Stimulated activated CD8-positive, alpha-beta memory T cell treated with anti-CD3 and anti-CD28 coated beads, Interleukin-2, amount 100 ng/mL, for 48 hours (primary cell): ENCODE measurements at regions not wholly inside any gene's neighbourhood (a gene's known extent, or its start where the extent isn't known, plus 50 kb on each side); places are given as distances from the start of the nearest gene placed in this dataset.

ENCODE experiments used
- DNase-seq, 2 donors: peaks; one replicate each; pipeline ENCODE4 v3.0.0-alpha.2; 2020; ENCODE audit warnings: low read depth in 2 of 2

- no peak for DNase-seq
These were observed 118.4 kb downstream of the CPZ start for GRCh38 chr4:8710946-8711345.

DNA sequence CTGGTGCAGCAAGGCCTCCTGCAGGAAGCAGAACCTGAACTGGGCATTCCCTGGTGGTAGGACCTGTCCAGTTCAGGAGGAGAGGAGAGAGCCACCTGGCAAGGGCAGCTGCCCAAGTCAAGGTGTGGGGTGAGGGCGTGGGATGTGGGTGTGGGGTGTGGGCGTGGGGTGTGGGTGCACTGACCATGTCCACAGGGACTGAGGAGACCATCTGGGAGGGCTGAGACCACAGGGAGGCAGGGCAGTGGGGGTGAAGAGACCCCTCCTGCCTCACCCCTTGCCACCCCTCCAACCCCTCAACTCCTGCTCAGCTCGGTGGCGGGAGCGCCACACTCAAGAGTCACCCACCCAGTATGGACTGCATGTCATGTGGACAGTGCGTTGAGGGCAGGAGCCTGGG, 117.9 kb downstream of the CPZ start:
- DNase-seq = no peak

- no peak for DNase-seq
These were observed 117.3 kb downstream of the CPZ start for GRCh38 chr4:8709729-8710360.

DNA sequence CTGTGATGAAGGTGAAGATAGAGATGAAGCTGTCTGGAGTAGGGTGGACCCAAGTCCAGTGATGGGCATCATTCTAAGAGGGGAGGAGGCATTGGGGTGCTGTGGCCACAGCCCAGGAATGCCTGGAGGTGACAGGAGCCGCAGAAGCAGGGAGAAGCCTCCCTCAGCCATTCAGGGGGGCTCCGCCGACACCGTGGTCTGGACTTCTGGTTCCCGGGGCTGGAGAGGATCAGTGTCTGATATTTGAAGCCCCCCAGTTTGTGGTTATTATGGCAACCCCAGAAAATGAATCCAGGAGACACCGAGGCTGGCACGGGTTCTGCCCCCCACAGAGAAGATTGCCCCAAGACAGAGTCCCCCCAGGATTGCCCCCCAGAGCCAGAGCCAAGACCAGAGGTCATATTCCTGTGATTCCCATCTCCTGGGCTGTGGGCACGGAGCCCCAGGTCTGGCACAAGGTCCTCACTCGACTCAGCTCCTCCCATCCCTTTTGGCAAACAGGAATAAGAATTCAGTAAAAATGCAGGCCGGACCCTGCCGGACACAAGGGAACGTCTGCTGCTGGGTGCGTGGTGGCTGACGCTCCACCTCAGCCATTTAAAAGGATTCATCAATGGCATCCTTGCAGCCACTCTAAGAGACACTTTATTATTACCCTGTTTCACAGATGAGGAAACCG, 116.6 kb downstream of the CPZ start:
- DNase-seq = no peak

- DNase-seq = no peak
These were observed 115.9 kb downstream of the CPZ start for GRCh38 chr4:8708401-8709021.

DNA sequence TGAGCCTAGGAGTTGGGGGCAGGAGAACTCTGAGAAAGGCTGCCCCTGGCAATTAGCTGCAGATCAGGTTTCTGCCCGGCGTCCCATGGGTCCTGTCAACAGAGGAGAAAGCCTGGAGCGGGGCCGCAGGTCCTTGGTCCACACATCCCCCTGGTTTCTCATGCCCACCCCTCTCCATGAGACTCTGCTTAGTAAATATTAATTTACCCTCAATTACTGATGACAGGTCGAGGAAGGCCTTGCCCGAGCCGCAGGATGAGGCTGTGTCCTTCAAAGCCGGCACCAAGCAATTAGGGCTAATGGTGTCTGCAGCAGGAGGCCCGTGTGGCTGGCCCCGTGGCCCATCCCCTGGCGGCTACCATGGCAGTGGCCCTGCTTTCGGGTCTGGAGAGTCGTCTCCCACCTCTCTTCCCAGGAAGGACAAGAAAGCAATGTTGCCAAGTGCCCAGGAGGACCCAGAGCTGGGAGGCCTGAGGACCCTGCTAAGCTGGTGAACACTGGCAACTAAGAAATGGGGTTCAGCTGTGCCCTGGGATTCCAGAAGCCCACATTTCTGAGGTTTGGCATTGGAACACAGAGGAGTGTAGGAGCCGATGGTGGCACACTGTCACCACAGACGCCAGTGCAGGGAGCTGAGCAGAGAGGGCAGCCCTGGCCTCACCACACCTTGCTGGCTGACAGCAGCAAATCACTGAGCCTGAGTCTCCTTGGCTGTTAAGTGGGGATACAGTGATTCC, 114.6 kb downstream of the CPZ start:
- DNase-seq = no peak

DNA sequence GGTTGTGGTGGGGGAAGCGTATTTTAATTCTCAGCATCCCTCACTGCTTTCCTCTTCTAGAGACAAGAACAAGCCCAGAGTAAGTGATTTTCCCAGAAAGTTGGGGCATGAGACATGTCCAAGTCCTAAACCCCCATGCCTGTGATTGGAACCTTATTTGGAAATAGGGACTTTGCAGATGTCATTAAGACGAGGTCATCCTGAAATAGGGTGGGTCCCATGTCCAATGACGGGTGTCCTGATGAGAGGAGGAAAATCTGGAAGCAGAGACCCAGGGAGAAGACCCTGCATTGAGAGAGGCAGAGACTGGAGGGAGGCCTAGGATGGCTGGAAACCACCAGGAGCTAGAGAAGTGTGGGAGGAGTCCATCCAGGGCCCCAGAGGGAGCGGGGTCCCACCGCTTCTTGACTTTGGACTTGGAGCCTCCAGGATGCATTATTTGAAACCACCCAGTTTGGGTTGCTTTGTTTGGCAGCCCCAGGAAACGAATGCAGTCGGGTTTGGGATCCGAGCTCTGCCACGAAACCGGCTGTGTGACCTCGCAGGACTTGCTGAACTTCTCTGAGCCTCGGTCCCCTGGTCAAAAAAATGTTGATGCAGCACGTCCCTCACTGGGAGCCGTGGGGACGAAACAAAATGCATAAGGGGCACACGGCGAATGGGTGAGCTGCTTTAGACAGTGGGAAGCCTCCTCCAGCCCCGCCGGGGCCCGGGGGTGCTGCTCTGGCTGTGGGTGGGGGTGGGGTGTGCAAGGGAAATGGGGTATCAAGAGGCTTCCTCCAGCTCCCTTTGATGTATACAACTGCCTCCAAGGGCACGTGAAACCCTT, 113.9 kb downstream of the CPZ start:
- DNase-seq = no peak

GRCh38 chr4:8705161-8706145, 112.9 kb downstream of the CPZ start:
- DNase-seq = no peak

GRCh38 chr4:8704632-8705031, 112.1 kb downstream of the CPZ start:
- DNase-seq = no peak

- DNase-seq = no peak
These were observed 111.4 kb downstream of the CPZ start for GRCh38 chr4:8703857-8704495.

- no peak for DNase-seq
These were observed 110.8 kb downstream of the CPZ start for GRCh38 chr4:8703401-8703696.

DNA sequence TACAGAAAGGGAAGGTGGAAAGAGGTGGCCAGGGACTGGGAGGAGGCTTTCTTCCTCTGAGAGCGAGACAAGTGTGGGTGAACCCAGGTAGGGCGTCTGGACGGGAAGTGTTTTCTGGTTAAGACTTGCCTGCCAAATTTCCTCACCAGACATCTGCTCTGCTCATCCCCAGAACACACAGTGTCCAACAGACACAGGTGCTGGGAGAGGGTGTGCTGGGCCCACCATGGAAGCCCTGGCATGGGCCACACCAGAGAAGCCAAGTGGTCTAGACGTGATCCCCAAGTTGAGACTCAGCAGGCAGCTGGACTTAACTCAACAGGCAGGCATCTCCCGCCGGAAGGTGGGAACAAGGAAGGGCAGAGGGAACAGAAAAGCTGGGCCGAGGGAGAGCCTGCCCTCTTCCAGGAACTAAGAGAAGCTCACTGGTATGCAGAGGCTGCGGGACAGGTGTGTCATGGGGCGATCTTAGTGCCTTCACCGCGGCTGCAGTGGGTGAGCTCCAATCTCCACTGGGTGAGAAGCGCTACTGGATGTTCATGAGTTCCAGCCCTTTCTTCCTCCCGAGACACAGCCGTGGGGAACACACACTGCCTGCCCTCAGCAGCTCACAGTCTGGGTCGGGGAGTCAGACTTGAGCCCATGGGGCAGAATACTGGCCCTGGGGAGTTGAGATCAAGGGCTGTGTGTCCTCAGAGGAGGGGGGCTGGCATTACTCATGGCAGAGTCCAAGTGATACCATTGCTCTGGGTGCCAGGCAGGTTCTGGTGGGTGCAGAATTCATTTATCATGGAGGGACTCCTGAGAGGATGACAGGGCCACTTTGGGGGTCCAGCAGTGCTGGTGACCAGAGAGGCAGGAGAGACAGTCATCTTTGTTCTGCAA, 110.2 kb downstream of the CPZ start:
- no peak for DNase-seq

GRCh38 chr4:8702020-8702495, 109.5 kb downstream of the CPZ start:
- no peak for DNase-seq

DNA sequence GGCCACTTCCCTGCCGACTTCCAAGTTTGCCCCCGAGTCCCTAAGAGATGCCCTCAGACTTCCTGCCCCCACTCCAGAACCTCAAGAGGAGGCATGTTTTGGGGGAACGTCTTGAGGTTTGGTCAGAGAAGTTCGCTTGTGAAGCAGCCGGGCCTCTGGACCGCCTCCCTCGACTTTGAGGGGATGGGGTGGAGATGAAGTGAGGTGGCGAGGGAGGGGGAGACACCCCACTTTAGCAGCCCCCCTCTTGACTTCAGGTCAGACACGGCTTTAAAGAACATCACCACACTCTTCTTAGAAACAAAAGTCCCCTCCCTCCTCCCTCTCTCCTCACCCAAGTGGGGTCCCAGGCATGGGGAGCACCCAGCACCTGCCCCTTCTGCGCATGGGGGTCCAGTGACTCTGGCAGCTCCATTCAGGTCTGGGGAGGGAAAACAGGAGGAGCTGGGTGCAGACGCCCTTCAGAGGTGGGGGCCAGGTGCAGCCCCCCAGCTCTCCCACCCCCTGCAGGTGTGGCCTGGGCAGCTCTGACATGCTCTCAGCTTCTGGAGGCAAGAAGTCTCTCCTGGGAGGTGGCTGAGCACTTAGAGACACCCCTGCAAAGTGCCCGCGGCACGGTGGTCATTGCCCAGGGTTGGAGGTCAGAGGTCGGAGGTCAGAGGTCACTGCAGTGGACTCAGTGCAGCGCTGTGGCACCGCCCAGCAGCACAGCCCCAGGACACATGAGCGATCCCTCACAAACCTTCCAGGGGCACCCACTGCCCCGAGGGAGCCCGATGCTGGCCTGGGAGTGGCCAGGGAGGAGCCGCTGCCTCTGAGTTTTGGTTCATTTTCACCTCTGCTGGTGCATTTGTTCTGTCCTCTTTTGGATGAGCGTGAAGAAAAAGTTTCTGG, 108.8 kb downstream of the CPZ start:
- DNase-seq = no peak

GRCh38 chr4:8700531-8700930, 108.0 kb downstream of the CPZ start:
- no peak for DNase-seq

GRCh38 chr4:8699479-8700145, 107.0 kb downstream of the CPZ start:
- DNase-seq = no peak

DNA sequence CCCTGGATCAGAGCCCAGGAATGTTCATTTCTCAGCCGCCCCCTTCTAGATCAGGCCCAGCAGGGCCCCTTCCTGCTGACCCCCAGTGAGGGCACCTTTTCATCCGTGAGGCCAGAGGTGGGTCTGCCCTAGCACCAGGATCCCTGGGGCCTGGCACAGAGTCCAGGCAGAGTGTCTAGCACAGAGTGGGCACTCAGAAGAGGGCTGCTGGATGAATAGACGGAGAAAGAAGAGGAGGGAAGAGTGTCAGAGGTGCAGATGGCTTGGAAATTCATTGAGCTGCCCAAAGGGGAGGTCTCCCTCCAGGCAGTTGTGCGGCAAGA, 106.5 kb downstream of the CPZ start:
- no peak for DNase-seq
